K562 (cell line): ENCODE measurements at regions not wholly inside any gene's neighbourhood (a gene's known extent, or its start where the extent isn't known, plus 50 kb on each side); places are given as distances from the start of the nearest gene placed in this dataset.

Experiments
- CBX3 ChIP-seq, 2 experiments: IDR thresholded peaks; 1 replicate in 1 of 2; 2 replicates in 1 of 2; pipeline ENCODE4 v1.6.1; 2012; ENCODE audit warnings: inconsistent platforms in 2 of 2, low read length in 2 of 2, borderline replicate concordance in 1 of 2, control low read depth in 1 of 2
- CHD1 ChIP-seq: fragments of 200-600 bp; sonication (generic); IDR thresholded peaks from one replicate; pipeline ENCODE4 v1.6.1; 2012; ENCODE audit warnings: mild to moderate bottlenecking, moderate library complexity, low read length, inconsistent platforms
- HDAC3 ChIP-seq: fragments of 450-650 bp; IDR thresholded peaks from 2 replicates; pipeline ENCODE4 v1.6.1; 2018; ENCODE audit warnings: borderline replicate concordance, mild to moderate bottlenecking, moderate library complexity; ENCODE audit not compliant: partially characterized antibody
- NCOA2 ChIP-seq, 2 experiments: fragments of 450-650 bp; IDR thresholded peaks; 2 replicates each; pipeline ENCODE4 v1.6.1; 2018; ENCODE audit warnings: mild to moderate bottlenecking in 2 of 2, moderate library complexity in 1 of 2; ENCODE audit not compliant: partially characterized antibody in 2 of 2
- NFYB ChIP-seq: IDR thresholded peaks from 2 replicates; pipeline ENCODE4 v1.6.1; 2011; ENCODE audit warnings: mild to moderate bottlenecking, moderate library complexity; ENCODE audit not compliant: insufficient read length; ENCODE audit errors: extremely low read depth
- NR4A1 ChIP-seq, 2 experiments: fragments of 250-450 bp in 1 of 2; fragments of 450-650 bp in 1 of 2; sonication (Bioruptor Pico) in 1 of 2; IDR thresholded peaks; 2 replicates each; pipeline versions ENCODE4 v1.4.0 to v1.6.1; 2016 to 2020; ENCODE audit warnings: mild to moderate bottlenecking in 2 of 2, missing compliant biosample characterization in 1 of 2, missing genetic modification characterization in 1 of 2, moderate library complexity in 1 of 2
- PCBP2 ChIP-seq: fragments of 200-400 bp; formaldehyde crosslinking; IDR thresholded peaks from 2 replicates; pipeline ENCODE4 v1.6.1; 2018; ENCODE audit warnings: low read length, low read depth, mild to moderate bottlenecking, moderate library complexity; ENCODE audit not compliant: poor library complexity, severe bottlenecking
- SAFB2 ChIP-seq: fragments of 200-400 bp; formaldehyde crosslinking; IDR thresholded peaks from 2 replicates; pipeline ENCODE4 v1.6.1; 2018; ENCODE audit warnings: borderline replicate concordance, low read length, low read depth, moderate library complexity; ENCODE audit not compliant: severe bottlenecking
- SLC30A9 ChIP-seq: fragments of 250-450 bp; sonication (Bioruptor Pico); IDR thresholded peaks from 2 replicates; pipeline ENCODE4 v1.8.0; 2022; ENCODE audit warnings: mild to moderate bottlenecking, moderate library complexity
- SNIP1 ChIP-seq: fragments of 450-650 bp; IDR thresholded peaks from 2 replicates; pipeline ENCODE4 v1.7.1; 2017; ENCODE audit warnings: low read depth, mild to moderate bottlenecking
- TOE1 ChIP-seq, 2 experiments: fragments of 450-650 bp in 1 of 2; sonication (generic) in 1 of 2; formaldehyde crosslinking in 1 of 2; IDR thresholded peaks; 2 replicates each; pipeline versions ENCODE4 v1.7.1 to v1.8.0; 2016 to 2022; ENCODE audit warnings: borderline replicate concordance in 2 of 2, mild to moderate bottlenecking in 2 of 2, antibody characterized with exemption in 1 of 2, inconsistent platforms in 1 of 2, low read depth in 1 of 2, missing genetic modification reagents in 1 of 2, moderate library complexity in 1 of 2
- ZNF232 ChIP-seq: sonication (generic); formaldehyde crosslinking; IDR thresholded peaks from 2 replicates; pipeline ENCODE4 v1.8.0; 2022; ENCODE audit warnings: mild to moderate bottlenecking, missing genetic modification reagents
- ZNF766 ChIP-seq: fragments of 200-800 bp; sonication (Bioruptor generic); conservative IDR thresholded peaks from 2 replicates; pipeline ENCODE4 v1.6.1; 2016; ENCODE audit warnings: missing genetic modification characterization, missing compliant biosample characterization
- TF ChIP-seq, protein P1 (sequence below), 3 experiments: fragments of 200-800 bp in 1 of 3; sonication (Bioruptor generic) in 1 of 3; sonication (generic) in 1 of 3; formaldehyde crosslinking in 1 of 3; IDR thresholded peaks; 2 replicates each; pipeline versions ENCODE4 v1.6.1 to v1.8.0; 2016 to 2022; ENCODE audit warnings: mild to moderate bottlenecking in 2 of 3, missing compliant biosample characterization in 2 of 3, missing genetic modification characterization in 2 of 3, missing genetic modification reagents in 1 of 3
- TF ChIP-seq, protein P2 (sequence below): sonication (generic); formaldehyde crosslinking; IDR thresholded peaks from 2 replicates; pipeline ENCODE4 v1.8.0; 2022; ENCODE audit warnings: mild to moderate bottlenecking, missing genetic modification reagents
- TF ChIP-seq, protein P3 (sequence below): fragments of 450-650 bp; IDR thresholded peaks from 2 replicates; pipeline ENCODE4 v1.6.1; 2017; ENCODE audit warnings: antibody characterized with exemption
- TF ChIP-seq, protein P4 (sequence below): sonication (generic); formaldehyde crosslinking; IDR thresholded peaks from 2 replicates; pipeline ENCODE4 v1.9.0; 2022; ENCODE audit warnings: mild to moderate bottlenecking, missing genetic modification reagents

DNA sequence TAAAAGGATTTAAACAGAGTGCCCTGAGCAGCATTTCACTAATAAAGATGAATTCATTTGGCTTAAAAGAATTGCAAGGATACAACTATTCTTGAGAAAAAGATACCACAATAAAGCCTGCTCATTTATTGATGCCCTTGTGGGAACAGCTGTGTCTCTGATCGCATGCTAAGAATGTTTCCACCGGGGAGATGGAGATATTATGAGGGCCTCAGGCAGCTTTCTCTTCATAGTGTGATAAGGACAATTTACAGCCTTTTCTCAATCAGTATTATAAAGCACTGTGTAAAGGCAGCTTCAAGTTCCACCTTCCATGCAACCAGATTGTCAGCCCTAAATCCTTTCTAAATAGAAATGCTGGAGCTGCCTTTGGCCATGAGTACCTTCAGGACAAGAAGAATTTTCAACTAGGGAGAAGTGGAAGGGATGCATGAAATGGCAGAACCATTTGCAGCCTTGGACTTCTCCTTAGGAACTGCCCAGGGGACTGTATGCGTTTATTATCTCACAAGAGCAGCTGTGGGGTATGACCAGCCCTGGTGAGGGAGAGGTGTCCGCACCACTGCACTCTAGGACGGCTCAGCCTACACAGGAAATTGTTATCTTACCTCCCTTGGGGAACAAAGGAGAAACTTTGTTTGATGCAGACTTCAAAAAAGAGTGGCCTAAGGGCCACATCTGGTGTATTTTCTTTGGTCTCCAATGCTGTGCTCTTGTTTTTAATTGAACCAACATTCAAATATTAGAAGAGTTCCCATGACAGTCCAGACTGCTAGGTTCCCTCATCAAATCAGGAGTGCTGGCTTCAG, 116.9 kb upstream of the PCGF5 start (continued):
- TF ChIP-seq NR4A1 (CRISPR knock-in tag; IDR thresholded peaks at IDR 0.05), result no peak
- TF ChIP-seq NR4A1 (tag; IDR thresholded peaks at IDR 0.05), result no peak
- no peak for TF ChIP-seq NCOA2 (IDR thresholded peaks at IDR 0.05; ENCODE audit: partially characterized antibody in 2 of 2)
- TF ChIP-seq ZNF232 (CRISPR knock-in tag), result no peak
- TF ChIP-seq HDAC3, result peak; percentile 32
- TF ChIP-seq, protein P1, sequence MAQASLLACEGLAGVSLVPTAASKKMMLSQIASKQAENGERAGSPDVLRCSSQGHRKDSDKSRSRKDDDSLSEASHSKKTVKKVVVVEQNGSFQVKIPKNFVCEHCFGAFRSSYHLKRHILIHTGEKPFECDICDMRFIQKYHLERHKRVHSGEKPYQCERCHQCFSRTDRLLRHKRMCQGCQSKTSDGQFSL (CRISPR knock-in tag; IDR thresholded peaks at IDR 0.05), result no peak
- TF ChIP-seq, protein P1 (tag; IDR thresholded peaks at IDR 0.05), result no peak
- no peak for TF ChIP-seq SNIP1
- TF ChIP-seq NFYB, result no peak
- 0 out of 3 replicates have a peak, but pooled peaks of 1 of the 2 experiments have one; percentile 54 for TF ChIP-seq CBX3 (IDR thresholded peaks at IDR 0.05; ENCODE audit: borderline replicate concordance in 1 of 2, low read length in 2 of 2)
- 0 out of 2 replicates have a peak, but pooled peaks have one; percentile 47 for TF ChIP-seq ZNF766 (CRISPR knock-in tag)
- TF ChIP-seq, protein P2, sequence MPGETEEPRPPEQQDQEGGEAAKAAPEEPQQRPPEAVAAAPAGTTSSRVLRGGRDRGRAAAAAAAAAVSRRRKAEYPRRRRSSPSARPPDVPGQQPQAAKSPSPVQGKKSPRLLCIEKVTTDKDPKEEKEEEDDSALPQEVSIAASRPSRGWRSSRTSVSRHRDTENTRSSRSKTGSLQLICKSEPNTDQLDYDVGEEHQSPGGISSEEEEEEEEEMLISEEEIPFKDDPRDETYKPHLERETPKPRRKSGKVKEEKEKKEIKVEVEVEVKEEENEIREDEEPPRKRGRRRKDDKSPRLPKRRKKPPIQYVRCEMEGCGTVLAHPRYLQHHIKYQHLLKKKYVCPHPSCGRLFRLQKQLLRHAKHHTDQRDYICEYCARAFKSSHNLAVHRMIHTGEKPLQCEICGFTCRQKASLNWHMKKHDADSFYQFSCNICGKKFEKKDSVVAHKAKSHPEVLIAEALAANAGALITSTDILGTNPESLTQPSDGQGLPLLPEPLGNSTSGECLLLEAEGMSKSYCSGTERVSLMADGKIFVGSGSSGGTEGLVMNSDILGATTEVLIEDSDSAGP (CRISPR knock-in tag), result no peak
- TF ChIP-seq, protein P3, sequence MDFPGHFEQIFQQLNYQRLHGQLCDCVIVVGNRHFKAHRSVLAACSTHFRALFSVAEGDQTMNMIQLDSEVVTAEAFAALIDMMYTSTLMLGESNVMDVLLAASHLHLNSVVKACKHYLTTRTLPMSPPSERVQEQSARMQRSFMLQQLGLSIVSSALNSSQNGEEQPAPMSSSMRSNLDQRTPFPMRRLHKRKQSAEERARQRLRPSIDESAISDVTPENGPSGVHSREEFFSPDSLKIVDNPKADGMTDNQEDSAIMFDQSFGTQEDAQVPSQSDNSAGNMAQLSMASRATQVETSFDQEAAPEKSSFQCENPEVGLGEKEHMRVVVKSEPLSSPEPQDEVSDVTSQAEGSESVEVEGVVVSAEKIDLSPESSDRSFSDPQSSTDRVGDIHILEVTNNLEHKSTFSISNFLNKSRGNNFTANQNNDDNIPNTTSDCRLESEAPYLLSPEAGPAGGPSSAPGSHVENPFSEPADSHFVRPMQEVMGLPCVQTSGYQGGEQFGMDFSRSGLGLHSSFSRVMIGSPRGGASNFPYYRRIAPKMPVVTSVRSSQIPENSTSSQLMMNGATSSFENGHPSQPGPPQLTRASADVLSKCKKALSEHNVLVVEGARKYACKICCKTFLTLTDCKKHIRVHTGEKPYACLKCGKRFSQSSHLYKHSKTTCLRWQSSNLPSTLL, result no peak
- no peak for TF ChIP-seq PCBP2
- no peak for TF ChIP-seq SAFB2
- TF ChIP-seq SLC30A9 (CRISPR knock-in tag), result no peak
- TF ChIP-seq, protein P4, sequence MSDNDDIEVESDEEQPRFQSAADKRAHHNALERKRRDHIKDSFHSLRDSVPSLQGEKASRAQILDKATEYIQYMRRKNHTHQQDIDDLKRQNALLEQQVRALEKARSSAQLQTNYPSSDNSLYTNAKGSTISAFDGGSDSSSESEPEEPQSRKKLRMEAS (CRISPR knock-in tag), result no peak
- TF ChIP-seq CHD1, result no peak
- TF ChIP-seq TOE1 (IDR thresholded peaks at IDR 0.05; ENCODE audit: borderline replicate concordance), result no peak
- TF ChIP-seq TOE1 (CRISPR knock-in tag; IDR thresholded peaks at IDR 0.05; ENCODE audit: borderline replicate concordance, low read depth), result no peak
